Left renal cortex interstitium (tissue), 4 donors: ENCODE measurements at regions not wholly inside any gene's neighbourhood (a gene's known extent, or its start where the extent isn't known, plus 50 kb on each side); places are given as distances from the start of the nearest gene placed in this dataset.
A peak's percentile ranks its signal among the peaks of the same experiment; 100 is the strongest.
"Not testable (repeated sequence)": the region's sequence is repeated elsewhere in the genome, so short reads cannot be mapped to it uniquely, and the experiment has no call there.

ENCODE experiments used
- DNase-seq, 4 donors: peaks; one replicate each; pipeline ENCODE4 v3.0.0-alpha.2; 2013; ENCODE audit warnings: low read depth in 4 of 4, low spot score in 2 of 4, missing footprints in 1 of 4

DNA sequence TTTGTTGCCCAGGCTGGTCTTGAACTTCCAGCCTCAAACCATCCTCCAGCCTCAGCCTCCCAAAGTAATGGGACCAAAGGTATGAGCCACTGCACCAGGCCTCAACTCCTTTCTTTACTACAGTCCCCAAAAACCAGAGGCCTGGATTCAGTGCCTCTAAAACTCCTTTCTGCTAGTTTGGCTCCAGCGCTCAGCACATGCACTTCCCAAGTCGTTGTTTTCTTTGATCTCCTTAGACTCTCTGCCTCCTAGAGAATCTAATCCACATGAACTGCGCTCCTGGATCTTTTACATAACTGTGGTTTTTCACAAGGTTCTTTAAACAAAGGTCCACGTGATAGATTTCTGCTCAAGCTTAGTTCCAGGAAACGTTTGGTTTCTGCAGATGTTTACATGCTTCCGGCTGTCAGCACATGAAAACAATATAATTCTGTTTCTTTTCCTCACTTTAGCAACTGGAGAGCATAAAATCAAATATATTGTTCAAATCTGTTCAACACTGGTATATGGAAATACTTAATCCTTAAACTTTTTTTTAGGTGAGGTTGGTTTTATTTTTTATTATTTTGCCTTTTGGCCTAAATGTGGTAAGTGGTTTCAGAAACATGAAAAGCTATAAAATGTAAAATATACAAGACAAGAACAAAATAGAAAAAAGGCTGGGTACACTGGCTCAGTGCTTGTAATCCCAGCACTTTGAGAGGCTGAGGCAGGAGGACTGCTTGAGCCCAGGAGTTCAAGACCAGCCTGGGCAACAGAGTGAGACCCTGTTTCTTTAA, 270.5 kb upstream of the MKLN1 start:
- DNase-seq: peak in 1 of 4 donors; percentile 18

DNA sequence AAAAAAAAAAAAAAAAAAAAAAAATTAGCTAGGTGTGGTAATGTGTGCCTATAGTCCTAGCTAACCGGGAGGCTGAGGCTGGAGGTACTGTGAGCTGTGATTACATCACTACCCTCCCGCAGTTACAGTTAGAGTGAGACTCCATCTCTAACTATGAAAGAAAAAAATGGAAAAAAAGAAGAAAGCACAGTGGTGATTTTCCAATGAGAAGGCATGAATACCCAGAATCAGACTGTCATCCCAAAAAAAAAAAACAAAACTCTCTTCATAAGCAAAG, 269.9 kb upstream of the MKLN1 start:
- no peak for DNase-seq

DNA sequence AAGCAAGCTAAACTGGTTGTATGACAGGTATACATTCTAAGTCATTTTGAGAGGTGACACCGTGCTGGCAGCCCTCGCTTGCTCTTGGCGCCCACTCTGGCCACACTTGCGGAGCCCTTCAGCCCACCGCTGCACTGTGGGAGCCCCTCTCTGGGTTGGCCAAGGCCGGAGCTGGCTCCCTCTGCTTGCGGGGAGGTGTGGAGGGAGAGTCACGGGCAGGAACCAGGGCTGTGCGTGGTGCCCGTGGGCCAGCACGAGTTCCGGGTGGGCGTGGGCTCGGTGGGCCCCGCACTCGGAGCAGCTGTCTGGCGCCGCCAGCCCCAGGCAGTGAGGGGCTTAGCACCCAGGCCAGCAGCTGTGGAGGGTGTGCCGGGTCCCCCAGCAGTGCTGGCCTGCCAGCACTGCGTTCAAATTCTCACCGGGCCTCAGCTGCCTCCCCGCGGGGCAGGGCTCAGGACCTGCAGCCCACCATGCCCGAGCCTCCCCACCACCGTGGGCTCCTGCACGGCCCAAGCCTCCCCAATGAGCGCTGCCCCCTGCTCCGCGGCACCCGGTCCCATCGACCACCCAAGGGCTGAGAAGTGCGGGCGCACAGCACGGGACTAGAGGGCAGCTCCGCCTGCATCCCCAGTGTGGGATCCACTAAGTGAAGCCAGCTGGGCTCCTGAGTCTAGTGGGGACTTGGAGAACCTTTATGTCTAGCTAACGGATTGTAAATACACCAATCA, 269.0 kb upstream of the MKLN1 start:
- DNase-seq: not testable (repeated sequence)

DNA sequence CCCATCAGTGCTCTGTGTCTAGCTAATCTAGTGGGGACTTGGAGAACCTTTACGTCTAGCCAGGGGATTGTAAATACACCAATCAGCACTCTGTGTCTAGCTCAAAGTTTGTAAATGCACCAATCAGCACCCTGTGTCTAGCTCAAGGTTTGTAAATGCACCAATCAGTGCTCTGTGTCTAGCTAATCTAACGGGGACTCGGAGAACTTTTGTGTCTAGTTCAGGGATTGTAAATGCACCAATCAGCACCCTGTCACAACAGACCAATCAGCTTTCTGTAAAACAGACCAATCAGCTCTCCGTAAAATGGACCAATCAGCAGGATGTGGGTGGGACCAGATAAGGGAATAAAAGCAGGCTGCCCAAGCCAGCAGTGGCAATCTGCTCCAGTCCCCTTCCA, 268.3 kb upstream of the MKLN1 start:
- not testable (repeated sequence) for DNase-seq

DNA sequence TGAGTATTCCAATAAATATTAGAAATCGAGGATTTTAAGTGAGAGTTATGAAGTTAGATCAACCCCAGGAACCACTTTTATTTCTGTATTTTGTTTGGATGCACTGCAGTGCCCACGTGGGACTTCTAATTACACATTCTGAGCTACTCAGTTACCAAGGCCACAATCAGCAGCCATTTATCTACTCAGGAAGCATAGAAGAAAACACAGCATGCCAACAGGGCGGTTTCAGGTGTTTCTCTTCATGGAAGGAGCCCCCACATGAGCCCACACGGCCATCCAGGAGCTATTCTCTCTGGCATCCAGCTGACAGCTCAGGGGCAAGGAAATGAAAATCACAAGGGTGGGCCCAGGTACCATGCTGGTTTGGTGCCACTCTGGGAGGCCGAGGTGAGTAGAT, 266.5 kb upstream of the MKLN1 start:
- DNase-seq: no peak

- no peak for DNase-seq
These were observed 265.9 kb upstream of the MKLN1 start for GRCh38 chr7:131061818-131062217.

- DNase-seq: no peak
These were observed 261.0 kb upstream of the MKLN1 start for GRCh38 chr7:131066635-131067034.

DNA sequence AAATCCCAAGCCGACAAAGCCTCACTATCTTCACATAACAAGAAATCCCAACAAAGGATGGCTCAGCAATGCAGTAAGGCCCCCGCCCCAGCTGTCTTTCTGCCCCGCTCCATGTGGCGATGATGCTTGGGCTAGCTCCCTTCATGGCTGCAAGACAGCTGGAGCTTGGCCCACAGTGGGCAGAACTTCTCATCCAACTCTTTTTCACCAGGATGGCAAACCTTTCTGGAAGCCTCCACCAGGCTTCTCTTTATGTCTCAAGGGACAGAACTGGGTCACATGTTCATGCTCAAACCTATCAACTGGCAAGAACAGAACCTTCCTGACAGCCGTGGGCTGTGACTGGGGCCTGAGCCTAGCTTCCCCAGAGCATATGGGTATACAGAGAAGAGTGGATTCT, 260.5 kb upstream of the MKLN1 start:
- no peak for DNase-seq

- DNase-seq: no peak
These were observed 259.1 kb upstream of the MKLN1 start for GRCh38 chr7:131068604-131069021.

GRCh38 chr7:131071786-131072504, 255.7 kb upstream of the MKLN1 start:
- peak in 1 of 4 donors; percentile 27 for DNase-seq

DNA sequence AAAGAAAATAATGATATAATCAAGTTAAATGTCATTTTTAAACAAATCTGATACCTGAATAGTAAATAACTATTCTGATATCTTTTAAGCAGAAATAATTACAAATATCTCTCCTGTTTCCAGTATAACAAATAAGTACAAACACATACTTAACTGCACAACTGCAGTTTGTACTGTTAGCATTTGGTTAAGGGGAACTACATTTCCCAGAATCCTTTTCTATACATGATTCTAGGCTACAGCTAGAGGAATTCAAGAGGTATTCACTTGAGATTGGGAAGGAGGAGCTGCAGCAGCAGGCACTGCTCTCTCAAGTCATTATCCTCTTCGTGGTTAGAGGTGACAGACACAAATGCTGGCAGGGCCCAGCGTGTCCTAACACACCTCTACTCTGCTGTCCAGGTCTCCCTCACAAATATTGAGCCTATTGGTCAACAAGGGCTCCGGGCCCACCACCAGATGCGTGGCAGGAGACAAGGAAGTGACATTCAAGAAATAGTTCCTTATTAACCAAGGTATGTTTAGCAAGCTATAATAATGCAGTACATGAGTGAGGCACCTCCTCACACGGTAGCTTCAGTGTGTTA, 255.1 kb upstream of the MKLN1 start:
- DNase-seq: no peak

GRCh38 chr7:131074043-131074442, 253.6 kb upstream of the MKLN1 start:
- DNase-seq: no peak

GRCh38 chr7:131074585-131074984, 253.1 kb upstream of the MKLN1 start:
- no peak for DNase-seq

DNA sequence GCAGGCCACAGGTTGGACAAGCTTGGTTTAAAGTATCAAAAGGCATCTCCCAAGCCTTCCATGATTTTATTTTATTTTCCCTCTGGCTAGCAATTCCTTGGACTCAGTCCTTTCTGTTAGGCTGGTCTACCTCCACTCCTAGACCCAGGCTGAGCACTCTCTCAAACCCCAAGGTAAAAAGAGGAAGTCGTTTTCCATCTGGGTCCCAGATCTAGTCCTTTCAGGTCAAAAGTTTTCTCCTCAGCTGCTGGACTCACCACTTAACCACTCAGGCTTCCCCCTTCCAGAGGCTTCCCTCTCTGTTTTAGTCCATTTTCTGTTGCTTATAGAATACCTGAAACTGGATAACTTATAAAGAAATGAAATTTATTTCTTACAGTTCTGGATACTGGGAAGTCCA, 252.3 kb upstream of the MKLN1 start:
- DNase-seq: no peak

- DNase-seq: no peak
These were observed 251.6 kb upstream of the MKLN1 start for GRCh38 chr7:131076032-131076431.

GRCh38 chr7:131076711-131077181, 250.9 kb upstream of the MKLN1 start:
- no peak for DNase-seq

DNA sequence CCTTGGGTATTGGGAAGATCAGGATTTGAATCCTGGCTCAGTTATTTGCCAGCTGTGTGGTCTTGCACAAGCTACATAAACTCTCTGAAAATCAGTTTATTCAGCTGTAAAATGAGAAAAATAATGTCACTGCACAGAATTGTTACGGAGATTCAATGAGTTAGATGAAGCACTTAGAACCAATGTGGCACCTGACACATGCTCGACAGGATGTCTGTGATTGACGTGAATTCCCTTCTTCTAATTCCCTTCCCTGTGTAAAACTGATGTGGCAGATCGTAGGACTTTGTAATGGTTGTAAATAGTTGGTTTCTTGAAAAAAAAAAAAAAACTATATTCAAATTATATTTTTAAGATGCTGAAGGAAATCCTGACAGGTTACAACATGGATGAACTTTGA, 249.9 kb upstream of the MKLN1 start:
- no peak for DNase-seq

DNA sequence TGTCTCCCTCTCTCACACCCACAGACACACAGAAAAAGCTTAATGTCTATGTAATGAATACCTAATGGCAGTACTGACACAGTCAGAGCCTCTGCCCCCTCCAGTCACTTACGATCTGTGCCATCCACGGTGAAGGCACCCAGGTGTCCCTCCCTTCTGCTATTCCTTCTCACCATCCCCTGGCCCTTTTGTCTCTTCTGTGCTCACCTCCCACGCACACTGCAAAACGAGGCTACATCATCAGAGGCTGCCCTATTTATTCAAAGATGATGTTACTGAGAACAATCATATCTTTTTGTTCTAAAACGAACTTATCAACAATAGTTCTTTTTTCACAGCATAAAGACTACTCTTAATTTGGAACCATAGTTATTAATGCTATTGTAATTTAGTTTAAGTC, 246.9 kb upstream of the MKLN1 start:
- DNase-seq: no peak

DNA sequence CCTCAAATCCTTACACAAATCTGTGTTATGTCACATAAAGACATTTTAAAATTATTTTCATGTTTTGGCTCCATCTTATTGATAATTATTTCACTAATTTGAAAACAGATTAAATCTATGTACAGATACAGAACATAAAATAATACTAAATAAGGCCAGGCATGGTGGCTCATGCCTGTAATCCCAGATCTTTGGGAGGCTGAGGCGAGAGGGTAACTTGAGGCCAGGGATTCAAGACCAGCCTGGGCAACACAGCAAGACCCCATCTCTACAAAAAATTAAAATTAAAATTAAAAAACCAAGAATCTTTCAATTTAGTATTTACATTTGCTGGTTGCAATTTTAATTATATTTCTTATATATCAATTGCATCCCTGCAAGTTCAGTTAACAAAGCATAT, 246.4 kb upstream of the MKLN1 start:
- no peak for DNase-seq

DNA sequence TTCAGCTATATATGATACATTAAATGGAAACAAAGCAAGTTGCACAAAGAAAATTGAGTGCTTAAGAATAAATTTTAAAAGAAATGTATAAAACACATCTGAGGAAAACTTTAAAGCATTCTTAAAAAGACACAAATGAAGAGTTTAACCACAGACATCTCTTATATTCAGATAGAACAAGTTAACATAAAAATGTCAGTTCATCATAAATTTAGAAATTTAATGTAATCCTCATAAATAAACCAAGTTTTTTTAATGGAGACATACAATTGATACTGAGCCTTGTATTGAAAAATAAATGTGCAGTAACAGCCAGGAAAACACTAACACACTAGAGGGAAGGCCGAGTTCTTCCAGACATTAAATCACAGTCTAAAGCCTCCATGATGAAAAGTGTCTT, 243.9 kb upstream of the MKLN1 start:
- DNase-seq: no peak

- DNase-seq: not testable (repeated sequence)
These were observed 243.3 kb upstream of the MKLN1 start for GRCh38 chr7:131084336-131084735.
